HFFc6 (cell line): ENCODE measurements at regions not wholly inside any gene's neighbourhood (a gene's known extent, or its start where the extent isn't known, plus 50 kb on each side); places are given as distances from the start of the nearest gene placed in this dataset.

Source experiments
- DNase-seq: peaks from one replicate; pipeline ENCODE4 v3.0.0-alpha.2; 2018
- H3K27ac Mint-ChIP-seq: 2 replicates; pipeline ENCODE4 v1.8.0; 2020; ENCODE audit warnings: mild to moderate bottlenecking, mixed read lengths
- H3K27me3 Mint-ChIP-seq: 2 replicates; pipeline ENCODE4 v1.8.0; 2021; ENCODE audit warnings: mild to moderate bottlenecking, moderate library complexity, mixed read lengths; ENCODE audit not compliant: insufficient read depth
- H3K36me3 Mint-ChIP-seq: 2 replicates; pipeline ENCODE4 v1.8.0; 2021; ENCODE audit warnings: low read depth, mixed read lengths
- H3K4me1 Mint-ChIP-seq: 2 replicates; pipeline ENCODE4 v1.8.0; 2020; ENCODE audit warnings: low read depth, mixed read lengths
- H3K4me3 Mint-ChIP-seq: 2 replicates; pipeline ENCODE4 v1.8.0; 2020; ENCODE audit warnings: mild to moderate bottlenecking, moderate library complexity, mixed read lengths
- H3K9me3 Mint-ChIP-seq: 2 replicates; pipeline ENCODE4 v1.8.0; 2020; ENCODE audit warnings: mild to moderate bottlenecking, mixed read lengths
- TF ChIP-seq, protein P1 (sequence below): fragments of 200-600 bp; sonication (generic); IDR thresholded peaks from 2 replicates; pipeline ENCODE4 v1.5.0; 2021; ENCODE audit warnings: antibody characterized with exemption, mild to moderate bottlenecking

DNA sequence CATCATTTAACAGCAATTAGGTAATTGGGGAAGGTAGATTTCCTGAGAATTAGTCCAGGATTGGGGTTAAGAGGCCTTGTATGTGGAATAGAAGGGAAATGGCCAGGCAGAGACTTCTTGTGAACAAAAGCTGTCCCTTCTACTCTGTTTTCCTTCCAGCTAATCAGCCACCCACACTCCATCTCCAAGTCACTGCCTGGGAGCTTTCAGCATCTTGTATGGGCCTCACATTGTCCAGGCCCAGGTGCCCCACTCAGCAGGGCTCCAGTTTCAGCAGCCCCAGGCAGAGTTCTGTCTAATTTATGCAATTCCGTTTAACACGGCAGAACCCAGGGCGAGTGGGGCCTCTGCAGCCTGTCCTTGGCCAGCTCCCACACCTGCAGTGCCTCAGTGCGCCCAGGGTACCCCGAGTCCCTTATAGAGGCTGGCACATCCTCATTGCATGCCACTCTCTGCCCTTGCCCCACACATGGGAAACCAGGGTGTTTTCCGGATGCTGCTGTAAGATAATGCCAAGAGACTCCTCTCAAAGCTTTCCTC, 113.0 kb downstream of the EDN3 start:
- DNase-seq, result no peak
- Mint-ChIP-seq H3K9me3 (peaks cover 41% of the 10 kb centered on the region), H3K4me3 (no peak overlapping the region), H3K4me1 (no peaks in the 10 kb centered on the region), H3K27me3 (peaks cover 2% of the 10 kb centered on the region), H3K27ac (no peak overlapping the region), H3K36me3 (peaks cover 7% of the 10 kb centered on the region; the same call in 1 of the 2 replicates)
- TF ChIP-seq, protein P1, sequence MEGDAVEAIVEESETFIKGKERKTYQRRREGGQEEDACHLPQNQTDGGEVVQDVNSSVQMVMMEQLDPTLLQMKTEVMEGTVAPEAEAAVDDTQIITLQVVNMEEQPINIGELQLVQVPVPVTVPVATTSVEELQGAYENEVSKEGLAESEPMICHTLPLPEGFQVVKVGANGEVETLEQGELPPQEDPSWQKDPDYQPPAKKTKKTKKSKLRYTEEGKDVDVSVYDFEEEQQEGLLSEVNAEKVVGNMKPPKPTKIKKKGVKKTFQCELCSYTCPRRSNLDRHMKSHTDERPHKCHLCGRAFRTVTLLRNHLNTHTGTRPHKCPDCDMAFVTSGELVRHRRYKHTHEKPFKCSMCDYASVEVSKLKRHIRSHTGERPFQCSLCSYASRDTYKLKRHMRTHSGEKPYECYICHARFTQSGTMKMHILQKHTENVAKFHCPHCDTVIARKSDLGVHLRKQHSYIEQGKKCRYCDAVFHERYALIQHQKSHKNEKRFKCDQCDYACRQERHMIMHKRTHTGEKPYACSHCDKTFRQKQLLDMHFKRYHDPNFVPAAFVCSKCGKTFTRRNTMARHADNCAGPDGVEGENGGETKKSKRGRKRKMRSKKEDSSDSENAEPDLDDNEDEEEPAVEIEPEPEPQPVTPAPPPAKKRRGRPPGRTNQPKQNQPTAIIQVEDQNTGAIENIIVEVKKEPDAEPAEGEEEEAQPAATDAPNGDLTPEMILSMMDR, result no peak

DNA sequence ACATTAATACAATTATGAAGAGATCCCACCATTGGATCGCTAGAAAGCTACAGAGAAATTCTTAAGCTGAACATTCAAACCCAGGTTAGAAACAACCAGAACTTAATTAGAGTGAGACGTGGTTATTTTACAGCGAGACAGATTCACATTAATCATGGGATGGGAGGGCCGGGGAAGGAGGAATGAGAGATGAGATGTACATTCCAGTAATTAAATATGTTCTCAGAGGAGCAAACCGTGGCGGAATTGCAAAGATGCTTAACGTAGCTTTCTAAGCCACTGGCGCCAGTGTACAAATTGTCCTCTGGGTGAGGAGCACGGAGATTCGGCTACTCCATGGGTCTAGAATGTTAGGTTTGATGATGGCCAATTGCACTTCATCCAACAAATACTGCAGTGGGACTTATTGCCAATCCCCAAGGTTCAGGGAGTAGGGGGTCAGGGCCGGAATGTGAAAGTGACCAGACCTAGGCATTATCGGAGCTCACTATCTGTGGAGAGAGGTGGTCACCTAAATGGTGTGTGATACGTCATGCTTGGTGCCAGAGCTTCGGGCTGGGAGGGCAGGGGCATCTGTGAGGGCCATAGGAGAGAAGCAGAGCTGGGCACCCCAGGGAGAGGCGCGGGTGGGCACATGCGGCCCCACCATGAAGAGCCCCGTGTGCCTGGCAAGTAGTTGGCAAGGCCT, 114.7 kb downstream of the EDN3 start:
- TF ChIP-seq, protein P1, result no peak
- no peak overlapping the region for H3K4me3 Mint-ChIP-seq
- H3K4me1 Mint-ChIP-seq, result no peaks in the 10 kb centered on the region
- peaks cover 7% of the 10 kb centered on the region; the same call in 1 of the 2 replicates for H3K36me3 Mint-ChIP-seq
- H3K27ac Mint-ChIP-seq, result no peak overlapping the region
- H3K27me3 Mint-ChIP-seq, result peaks cover 2% of the 10 kb centered on the region
- DNase-seq, result no peak
- peaks cover 49% of the 10 kb centered on the region for H3K9me3 Mint-ChIP-seq

DNA sequence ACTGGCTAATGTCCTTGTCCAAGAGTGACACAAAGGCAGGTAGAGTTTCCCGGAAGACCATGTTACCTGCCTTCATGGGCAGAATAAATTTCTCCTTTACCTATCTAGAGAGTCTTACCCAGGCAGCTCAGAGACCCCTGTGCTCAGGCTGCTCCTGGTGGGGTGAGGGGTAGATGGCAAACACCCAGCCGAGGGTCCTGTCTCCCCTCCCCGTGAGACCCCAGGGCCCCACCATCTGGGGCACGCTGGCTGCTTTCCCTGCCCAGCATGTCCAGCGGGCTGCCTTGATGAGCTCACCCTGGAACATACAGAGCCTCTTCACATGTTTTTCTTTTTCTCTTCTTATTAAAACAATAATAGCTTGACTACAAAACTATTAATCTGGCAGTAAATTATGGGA, 116.5 kb downstream of the EDN3 start:
- Mint-ChIP-seq H3K4me3 (no peak overlapping the region), H3K27me3 (no peaks in the 10 kb centered on the region; the same call in 1 of the 2 replicates), H3K36me3 (peaks cover 7% of the 10 kb centered on the region; the same call in 1 of the 2 replicates), H3K4me1 (no peaks in the 10 kb centered on the region), H3K27ac (no peak overlapping the region), H3K9me3 (peaks cover 55% of the 10 kb centered on the region)
- DNase-seq, result no peak
- TF ChIP-seq, protein P1, result no peak

DNA sequence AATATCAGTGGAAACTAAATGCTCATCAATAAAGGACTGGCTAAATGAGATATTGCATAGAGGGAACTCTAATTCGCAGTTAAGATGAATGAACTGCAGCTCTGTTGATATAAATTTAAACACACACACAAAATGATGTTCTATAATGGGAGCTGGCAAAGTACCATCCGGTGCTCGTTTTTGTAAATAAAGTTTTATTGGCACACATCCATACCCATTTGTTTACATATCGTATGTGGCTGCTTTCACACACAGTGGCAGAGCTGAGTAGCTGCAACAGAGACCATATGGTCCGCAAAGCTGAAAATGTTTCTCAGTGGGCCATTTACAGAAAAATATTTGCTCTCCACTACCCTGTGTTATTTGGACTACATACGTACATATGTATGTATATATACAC, 120.7 kb downstream of the EDN3 start:
- TF ChIP-seq, protein P1, result no peak
- H3K36me3 Mint-ChIP-seq, result peaks cover 7% of the 10 kb centered on the region; the same call in 1 of the 2 replicates
- H3K27me3 Mint-ChIP-seq, result no peaks in the 10 kb centered on the region; the same call in 1 of the 2 replicates
- no peak for DNase-seq
- H3K4me1 Mint-ChIP-seq, result no peaks in the 10 kb centered on the region
- no peak overlapping the region for H3K4me3 Mint-ChIP-seq
- H3K27ac Mint-ChIP-seq, result no peak overlapping the region
- H3K9me3 Mint-ChIP-seq, result peaks cover 36% of the 10 kb centered on the region

DNA sequence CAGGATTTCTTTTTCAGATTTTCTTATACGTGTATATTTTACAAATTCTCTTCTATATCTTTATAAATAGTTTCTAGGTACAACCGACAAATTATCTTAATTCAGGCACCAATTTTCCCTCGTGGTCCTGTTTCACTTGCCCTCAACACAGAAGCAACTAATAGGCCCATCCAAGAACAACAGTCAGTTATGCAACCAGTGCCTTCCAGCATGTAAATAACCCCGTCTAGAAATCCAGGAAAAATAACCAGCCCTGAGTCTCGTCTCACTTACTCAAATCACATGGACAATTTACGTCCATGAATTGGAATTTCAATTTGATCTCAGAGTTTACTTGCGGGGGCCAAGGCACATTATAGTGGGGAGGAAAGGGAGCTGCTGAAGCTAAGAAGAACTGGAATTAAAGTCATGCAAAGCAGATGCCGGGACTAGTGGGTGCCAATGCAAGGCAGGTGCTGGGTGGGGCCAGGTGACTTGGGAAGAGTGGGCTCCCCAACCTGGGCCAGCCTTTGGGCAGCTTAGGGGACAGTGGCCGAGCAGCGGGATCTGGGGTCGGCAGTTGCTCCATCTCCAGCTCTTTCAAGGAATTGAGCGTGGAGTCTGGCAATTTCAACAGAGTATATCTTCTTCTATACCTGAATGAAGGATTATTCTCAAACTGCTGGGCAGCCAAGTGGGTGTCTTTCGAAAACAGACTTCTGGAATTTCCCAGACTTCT, 121.7 kb downstream of the EDN3 start:
- H3K4me1 Mint-ChIP-seq, result no peaks in the 10 kb centered on the region
- H3K9me3 Mint-ChIP-seq, result peaks cover 35% of the 10 kb centered on the region
- no peaks in the 10 kb centered on the region; the same call in 1 of the 2 replicates for H3K27me3 Mint-ChIP-seq
- TF ChIP-seq, protein P1, result no peak
- peaks cover 7% of the 10 kb centered on the region; the same call in 1 of the 2 replicates for H3K36me3 Mint-ChIP-seq
- no peak overlapping the region for H3K4me3 Mint-ChIP-seq
- DNase-seq, result no peak
- H3K27ac Mint-ChIP-seq, result no peak overlapping the region
